Astrocyte (in vitro differentiated cells and primary cell): ENCODE measurements at regions not wholly inside any gene's neighbourhood (a gene's known extent, or its start where the extent isn't known, plus 50 kb on each side); places are given as distances from the start of the nearest gene placed in this dataset.

Experiments used
- DNase-seq: peaks from one replicate; pipeline ENCODE4 v3.0.0-alpha.2; 2010; ENCODE audit warnings: low read depth
- FAIRE-seq: peaks from 2 replicates; lab custom pipeline; 2011; peaks lifted over from hg19 to GRCh38; lab: Jason Lieb, UNC
- H2AFZ ChIP-seq: 2 replicates; pipeline ENCODE4 v1.6.0; 2012; ENCODE audit warnings: low read depth, low read length, inconsistent platforms
- H3K27ac ChIP-seq: 2 replicates; pipeline ENCODE4 v1.5.1; 2011; ENCODE audit warnings: low read depth, low read length, inconsistent platforms
- H3K27me3 ChIP-seq: 2 replicates; pipeline ENCODE4 v1.6.0; 2011; ENCODE audit warnings: low read length, inconsistent platforms; ENCODE audit not compliant: insufficient read depth
- H3K36me3 ChIP-seq: 2 replicates; pipeline ENCODE4 v1.5.1; 2011; ENCODE audit warnings: low read length, inconsistent platforms; ENCODE audit not compliant: insufficient read depth
- H3K4me1 ChIP-seq: 2 replicates; pipeline ENCODE4 v1.5.1; 2011; ENCODE audit warnings: low read length, inconsistent platforms; ENCODE audit not compliant: insufficient read depth
- H3K4me2 ChIP-seq: 2 replicates; pipeline ENCODE4 v1.6.0; 2012; ENCODE audit warnings: low read length, inconsistent platforms
- H3K4me3 ChIP-seq: 2 replicates; pipeline ENCODE4 v1.5.1; 2011; ENCODE audit warnings: low read depth, mild to moderate bottlenecking, low read length, inconsistent platforms; ENCODE audit not compliant: insufficient read depth
- H3K79me2 ChIP-seq: 2 replicates; pipeline ENCODE4 v1.6.0; 2012; ENCODE audit warnings: mild to moderate bottlenecking, low read length, inconsistent platforms; ENCODE audit not compliant: insufficient read depth
- H3K9ac ChIP-seq: 2 replicates; pipeline ENCODE4 v1.6.0; 2012; ENCODE audit warnings: mild to moderate bottlenecking, low read length, inconsistent platforms
- H3K9me3 ChIP-seq: 2 replicates; pipeline ENCODE4 v1.5.1; 2012; ENCODE audit warnings: low read depth, mild to moderate bottlenecking, low read length, inconsistent platforms; ENCODE audit not compliant: insufficient read depth
- H4K20me1 ChIP-seq: 2 replicates; pipeline ENCODE4 v1.6.0; 2012; ENCODE audit warnings: low read length, inconsistent platforms; ENCODE audit not compliant: insufficient read depth
- H3K27ac Mint-ChIP-seq: one replicate; pipeline ENCODE4 v1.8.0; 2021; ENCODE audit warnings: mild to moderate bottlenecking, mixed read lengths; ENCODE audit not compliant: unreplicated experiment
- H3K27me3 Mint-ChIP-seq: one replicate; pipeline ENCODE4 v1.8.0; 2021; ENCODE audit warnings: low read depth, mixed read lengths; ENCODE audit not compliant: unreplicated experiment
- H3K36me3 Mint-ChIP-seq: one replicate; pipeline ENCODE4 v1.8.0; 2021; ENCODE audit warnings: low read depth, mixed read lengths; ENCODE audit not compliant: unreplicated experiment
- H3K4me1 Mint-ChIP-seq: one replicate; pipeline ENCODE4 v1.8.0; 2021; ENCODE audit warnings: low read depth, mixed read lengths; ENCODE audit not compliant: unreplicated experiment
- H3K4me3 Mint-ChIP-seq: one replicate; pipeline ENCODE4 v1.8.0; 2021; ENCODE audit warnings: mild to moderate bottlenecking, moderate library complexity, mixed read lengths; ENCODE audit not compliant: unreplicated experiment
- H3K9me3 Mint-ChIP-seq: one replicate; pipeline ENCODE4 v1.8.0; 2021; ENCODE audit warnings: mild to moderate bottlenecking, mixed read lengths; ENCODE audit not compliant: unreplicated experiment
- CTCF ChIP-seq: IDR thresholded peaks from 2 replicates; pipeline ENCODE4 v1.5.1; 2011; ENCODE audit warnings: low read depth, mild to moderate bottlenecking, inconsistent platforms, low read length, moderate library complexity; ENCODE audit not compliant: insufficient read depth
- EZH2 ChIP-seq: IDR thresholded peaks from 2 replicates; pipeline ENCODE4 v1.6.1; 2012; ENCODE audit warnings: mild to moderate bottlenecking, low read length, inconsistent platforms; ENCODE audit not compliant: insufficient read depth

DNA sequence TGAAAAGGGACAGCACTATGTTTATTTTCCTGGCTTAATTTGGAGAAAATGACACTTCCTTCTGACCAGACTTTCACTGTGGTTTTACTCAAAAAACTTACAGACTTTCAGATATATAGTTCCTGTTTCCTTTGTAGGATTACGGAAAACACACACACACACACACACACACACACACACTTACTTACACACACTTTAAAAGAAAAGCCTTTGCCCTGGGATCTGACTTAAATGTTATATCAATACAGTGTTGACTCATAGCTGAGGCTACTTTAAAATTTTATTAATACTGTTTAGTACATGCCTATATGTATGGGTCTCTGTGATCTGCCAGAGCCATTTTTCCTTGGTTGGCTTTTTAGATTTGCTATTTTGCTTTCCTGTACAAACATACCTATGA lies 758.3 kb downstream of the DNAH5 start:
- no peaks in the 10 kb centered on the region for H3K9me3 Mint-ChIP-seq
- no peaks in the 10 kb centered on the region for H3K9me3 ChIP-seq
- DNase-seq (no peak), FAIRE-seq (no peak)
- H4K20me1 ChIP-seq, result no peaks in the 10 kb centered on the region
- H3K27me3 Mint-ChIP-seq, result no peaks in the 10 kb centered on the region
- no peak overlapping the region for H2AFZ ChIP-seq
- no peak overlapping the region for H3K27ac Mint-ChIP-seq
- H3K9ac ChIP-seq, result no peak overlapping the region
- no peaks in the 10 kb centered on the region for H3K36me3 ChIP-seq
- no peak overlapping the region for H3K27ac ChIP-seq
- no peak for TF ChIP-seq EZH2
- TF ChIP-seq CTCF, result no peak
- no peak overlapping the region for H3K4me3 Mint-ChIP-seq
- peaks cover 4% of the 10 kb centered on the region for H3K4me1 Mint-ChIP-seq
- no peak overlapping the region for H3K4me3 ChIP-seq
- H3K4me1 ChIP-seq, result no peaks in the 10 kb centered on the region
- H3K36me3 Mint-ChIP-seq, result no peaks in the 10 kb centered on the region
- H3K79me2 ChIP-seq, result no peaks in the 10 kb centered on the region
- no peak overlapping the region for H3K4me2 ChIP-seq
- H3K27me3 ChIP-seq, result no peaks in the 10 kb centered on the region

DNA sequence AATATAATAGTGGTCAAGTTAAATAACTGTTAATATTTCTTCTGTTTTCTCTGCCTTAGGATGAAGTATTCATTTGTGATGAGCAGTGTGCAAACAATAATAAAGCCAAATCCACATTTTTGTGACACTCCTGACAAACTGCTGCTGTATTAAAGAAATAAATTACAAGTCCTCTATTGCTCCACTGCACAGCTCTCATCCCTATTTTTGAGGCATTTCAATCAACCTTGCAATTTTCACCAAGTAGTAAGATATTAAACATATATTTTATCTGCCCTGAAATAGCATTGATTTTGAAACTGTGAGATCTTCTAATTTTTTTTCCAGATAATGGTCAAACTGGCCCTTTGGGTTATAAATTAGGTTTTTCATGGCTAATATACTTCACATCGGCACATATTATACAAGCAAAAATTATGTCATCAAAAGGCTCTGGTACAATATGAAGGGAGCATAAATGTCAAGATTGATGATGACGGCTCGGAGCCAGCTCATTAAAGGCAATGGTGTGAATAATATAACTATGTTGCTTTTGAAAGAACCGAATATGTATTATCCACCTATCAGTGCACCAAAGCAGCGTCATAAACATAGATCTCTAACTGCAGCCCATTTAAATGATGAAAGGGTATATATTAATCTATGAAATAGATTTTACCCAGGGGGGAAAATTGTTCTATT lies 764.9 kb downstream of the DNAH5 start:
- H3K27ac ChIP-seq, result no peak overlapping the region
- FAIRE-seq (no peak), DNase-seq (no peak)
- H2AFZ ChIP-seq, result no peak overlapping the region
- no peaks in the 10 kb centered on the region for H3K27me3 Mint-ChIP-seq
- no peak overlapping the region for H3K27ac Mint-ChIP-seq
- H3K9ac ChIP-seq, result no peak overlapping the region
- no peaks in the 10 kb centered on the region for H3K9me3 ChIP-seq
- no peaks in the 10 kb centered on the region for H3K9me3 Mint-ChIP-seq
- H3K79me2 ChIP-seq, result no peaks in the 10 kb centered on the region
- TF ChIP-seq EZH2 (no peak), CTCF (no peak)
- peaks cover 8% of the 10 kb centered on the region for H3K4me1 Mint-ChIP-seq
- no peaks in the 10 kb centered on the region for H3K27me3 ChIP-seq
- no peaks in the 10 kb centered on the region for H3K36me3 ChIP-seq
- no peak overlapping the region for H3K4me2 ChIP-seq
- no peak overlapping the region for H3K4me3 Mint-ChIP-seq
- H4K20me1 ChIP-seq, result no peaks in the 10 kb centered on the region
- no peaks in the 10 kb centered on the region for H3K36me3 Mint-ChIP-seq
- H3K4me3 ChIP-seq, result no peak overlapping the region
- H3K4me1 ChIP-seq, result no peaks in the 10 kb centered on the region

- H3K4me3 Mint-ChIP-seq, result no peak overlapping the region
- H3K36me3 ChIP-seq, result no peaks in the 10 kb centered on the region
- H3K27ac Mint-ChIP-seq, result no peak overlapping the region
- H3K9me3 ChIP-seq, result no peaks in the 10 kb centered on the region
- no peak overlapping the region for H3K9ac ChIP-seq
- no peak overlapping the region for H3K4me3 ChIP-seq
- no peak overlapping the region for H3K4me2 ChIP-seq
- no peaks in the 10 kb centered on the region for H3K4me1 ChIP-seq
- DNase-seq (no peak), FAIRE-seq (no peak)
- no peaks in the 10 kb centered on the region for H3K36me3 Mint-ChIP-seq
- no peaks in the 10 kb centered on the region for H3K27me3 Mint-ChIP-seq
- no peak overlapping the region for H3K27ac ChIP-seq
- H3K4me1 Mint-ChIP-seq, result peaks cover 2% of the 10 kb centered on the region
- H2AFZ ChIP-seq, result no peak overlapping the region
- H4K20me1 ChIP-seq, result no peaks in the 10 kb centered on the region
- H3K9me3 Mint-ChIP-seq, result no peaks in the 10 kb centered on the region
- H3K27me3 ChIP-seq, result no peaks in the 10 kb centered on the region
- no peaks in the 10 kb centered on the region for H3K79me2 ChIP-seq
- TF ChIP-seq EZH2, result no peak
- TF ChIP-seq CTCF, result no peak
Measured at GRCh38 chr5:13143630-13144029, 800.9 kb downstream of the DNAH5 start.
